C4-2B (cell line): ENCODE measurements at regions not wholly inside any gene's neighbourhood (a gene's known extent, or its start where the extent isn't known, plus 50 kb on each side); places are given as distances from the start of the nearest gene placed in this dataset.

Experiments used
- CTCF ChIP-seq: fragments of 450-650 bp; conservative IDR thresholded peaks from 2 replicates; pipeline ENCODE4 v1.5.1; 2017; ENCODE audit warnings: mild to moderate bottlenecking
- ZFX ChIP-seq: fragments of 450-650 bp; IDR thresholded peaks from 2 replicates; pipeline ENCODE4 v1.6.1; 2017

- TF ChIP-seq CTCF (no peak), ZFX (no peak)
Observed at GRCh38 chr2:12192762-12193161, 446.3 kb downstream of the LPIN1 start.
